ENCODE measurements at regions not wholly inside any gene's neighbourhood (a gene's known extent, or its start where the extent isn't known, plus 50 kb on each side); places are given as distances from the start of the nearest gene placed in this dataset.

- Histone ChIP-seq H3K27me3 (replicated peaks; ENCODE audit: insufficient read depth, low read depth, low read length, poor library complexity) (no peaks in the 10 kb centered on the region), H3K9me3 (ENCODE audit: low read depth, low read length, poor library complexity, severe bottlenecking) (no peaks in the 10 kb centered on the region), H3K36me3 (ENCODE audit: insufficient read depth, low read length, poor library complexity, severe bottlenecking) (no peaks in the 10 kb centered on the region), H3K27ac (ENCODE audit: low read depth, low read length, poor library complexity, severe bottlenecking) (no peak overlapping the region), H3K4me3 (ENCODE audit: low read depth, low read length, poor library complexity, severe bottlenecking) (no peak overlapping the region), H3K4me1 (ENCODE audit: insufficient read depth, low read length, poor library complexity, severe bottlenecking) (no peaks in the 10 kb centered on the region)
- intact Hi-C loops (cut with micrococcal nuclease; ENCODE audit: unreplicated experiment) = no loop called here
- TF ChIP-seq EZH2 (IDR thresholded peaks at IDR 0.05; ENCODE audit: borderline replicate concordance, low read depth, low read length, poor library complexity, severe bottlenecking) (no peak), CTCF (conservative IDR thresholded peaks at IDR 0.05; ENCODE audit: low read depth, low read length) (no peak)
- ChIA-PET POLR2A (ENCODE audit: low non-redundant PET) (no interaction called here), CTCF (no interaction called here)
- no TSS peak for BruUV-seq (replicated peaks)
- DNase-seq (ENCODE audit: low spot score) = no peak
Measured at GRCh38 chr21:28832715-28833061, 160.0 kb downstream of the LTN1 start.

- ChIA-PET POLR2A (ENCODE audit: low non-redundant PET) (no interaction called here), CTCF (interaction anchor here (0.7 kb wide), 1 partner anchor 87 kb away, joined by 4 read pairs; no protein-coding TSS in a partner anchor)
- Histone ChIP-seq H3K27me3 (replicated peaks; ENCODE audit: insufficient read depth, low read depth, low read length, poor library complexity) (no peaks in the 10 kb centered on the region), H3K4me3 (ENCODE audit: low read depth, low read length, poor library complexity, severe bottlenecking) (no peak overlapping the region), H3K4me1 (ENCODE audit: insufficient read depth, low read length, poor library complexity, severe bottlenecking) (no peaks in the 10 kb centered on the region), H3K27ac (ENCODE audit: low read depth, low read length, poor library complexity, severe bottlenecking) (no peak overlapping the region), H3K9me3 (ENCODE audit: low read depth, low read length, poor library complexity, severe bottlenecking) (no peaks in the 10 kb centered on the region), H3K36me3 (ENCODE audit: insufficient read depth, low read length, poor library complexity, severe bottlenecking) (no peaks in the 10 kb centered on the region)
- intact Hi-C loops (cut with micrococcal nuclease; ENCODE audit: unreplicated experiment) = no loop called here
- no peak for DNase-seq (ENCODE audit: low spot score)
- no TSS peak for BruUV-seq (replicated peaks)
- TF ChIP-seq EZH2 (IDR thresholded peaks at IDR 0.05; ENCODE audit: borderline replicate concordance, low read depth, low read length, poor library complexity, severe bottlenecking) = no peak
- no peak for TF ChIP-seq CTCF (conservative IDR thresholded peaks at IDR 0.05; ENCODE audit: low read depth, low read length)
Measured at GRCh38 chr21:28832013-28832714, 160.5 kb downstream of the LTN1 start.

GRCh38 chr21:28828981-28829380 is 163.7 kb downstream of the LTN1 start:
- ChIA-PET CTCF (no interaction called here), POLR2A (ENCODE audit: low non-redundant PET) (no interaction called here)
- no peaks in the 10 kb centered on the region for H3K4me1 ChIP-seq (ENCODE audit: insufficient read depth, low read length, poor library complexity, severe bottlenecking)
- no peak for TF ChIP-seq EZH2 (IDR thresholded peaks at IDR 0.05; ENCODE audit: borderline replicate concordance, low read depth, low read length, poor library complexity, severe bottlenecking)
- no peak for TF ChIP-seq CTCF (conservative IDR thresholded peaks at IDR 0.05; ENCODE audit: low read depth, low read length)
- no peaks in the 10 kb centered on the region for H3K36me3 ChIP-seq (ENCODE audit: insufficient read depth, low read length, poor library complexity, severe bottlenecking)
- H3K27ac ChIP-seq (ENCODE audit: low read depth, low read length, poor library complexity, severe bottlenecking) = no peak overlapping the region
- no TSS peak for BruUV-seq (replicated peaks)
- H3K4me3 ChIP-seq (ENCODE audit: low read depth, low read length, poor library complexity, severe bottlenecking) = no peak overlapping the region
- no peak for DNase-seq (ENCODE audit: low spot score)
- no peaks in the 10 kb centered on the region for H3K27me3 ChIP-seq (replicated peaks; ENCODE audit: insufficient read depth, low read depth, low read length, poor library complexity)
- no peaks in the 10 kb centered on the region for H3K9me3 ChIP-seq (ENCODE audit: low read depth, low read length, poor library complexity, severe bottlenecking)
- intact Hi-C loops (cut with micrococcal nuclease; ENCODE audit: unreplicated experiment) = no loop called here

Data from A673 (cell line).